Frontal cortex (tissue), 3 donors: ENCODE measurements at regions not wholly inside any gene's neighbourhood (a gene's known extent, or its start where the extent isn't known, plus 50 kb on each side); places are given as distances from the start of the nearest gene placed in this dataset.
"Not testable (repeated sequence)": the region's sequence is repeated elsewhere in the genome, so short reads cannot be mapped to it uniquely, and the experiment has no call there.

Source experiments
- DNase-seq, 2 donors: peaks; one replicate each; pipeline ENCODE4 v3.0.0; 2012; ENCODE audit warnings: low spot score in 2 of 2
- FAIRE-seq: peaks from 2 replicates; lab custom pipeline; 2012; peaks lifted over from hg19 to GRCh38; lab: Jason Lieb, UNC
- donor health status: control.
- donor health status: control.
- donor health status: control.

GRCh38 chr4:155592179-155592937 lies 74.3 kb upstream of the GUCY1A1 start:
- DNase-seq (no peak), FAIRE-seq (no peak)

- FAIRE-seq (no peak), DNase-seq (no peak)
Observed at GRCh38 chr4:155591738-155592143, 74.9 kb upstream of the GUCY1A1 start.

- FAIRE-seq: no peak
- DNase-seq: no peak
Observed at GRCh38 chr4:155590796-155591585, 75.7 kb upstream of the GUCY1A1 start.

- FAIRE-seq (no peak), DNase-seq (no peak)
Observed at GRCh38 chr4:155588437-155588836, 78.2 kb upstream of the GUCY1A1 start.

GRCh38 chr4:155587766-155588165 lies 78.9 kb upstream of the GUCY1A1 start:
- FAIRE-seq (no peak), DNase-seq (no peak)

GRCh38 chr4:155582971-155583437 lies 83.6 kb upstream of the GUCY1A1 start:
- FAIRE-seq (no peak), DNase-seq (no peak)

GRCh38 chr4:155582041-155582440 lies 84.6 kb upstream of the GUCY1A1 start:
- DNase-seq (no peak), FAIRE-seq (no peak)

- FAIRE-seq (no peak), DNase-seq (no peak)
Observed at GRCh38 chr4:155578726-155579370, 87.8 kb upstream of the GUCY1A1 start.

- no peak for DNase-seq
- no peak for FAIRE-seq
Observed at GRCh38 chr4:155578219-155578618, 88.4 kb upstream of the GUCY1A1 start.

GRCh38 chr4:155574329-155574728 lies 92.3 kb upstream of the GUCY1A1 start:
- not testable (repeated sequence) for FAIRE-seq, DNase-seq

GRCh38 chr4:155573126-155573525 lies 93.5 kb upstream of the GUCY1A1 start:
- DNase-seq: no peak
- FAIRE-seq: no peak

- no peak for FAIRE-seq
- DNase-seq: no peak
Observed at GRCh38 chr4:155572106-155572703, 94.4 kb upstream of the GUCY1A1 start.

- FAIRE-seq (no peak), DNase-seq (no peak)
Observed at GRCh38 chr4:155571184-155571944, 95.3 kb upstream of the GUCY1A1 start.

- FAIRE-seq: no peak
- DNase-seq: no peak
Observed at GRCh38 chr4:155570661-155571060, 96.0 kb upstream of the GUCY1A1 start.

- FAIRE-seq (no peak), DNase-seq (no peak)
Observed at GRCh38 chr4:155569960-155570515, 96.6 kb upstream of the GUCY1A1 start.

GRCh38 chr4:155569471-155569870 lies 97.2 kb upstream of the GUCY1A1 start:
- no peak for DNase-seq
- no peak for FAIRE-seq

- FAIRE-seq (no peak), DNase-seq (no peak)
Observed at GRCh38 chr4:155568641-155569220, 97.9 kb upstream of the GUCY1A1 start.

- no peak for FAIRE-seq
- no peak for DNase-seq
Observed at GRCh38 chr4:155566354-155566753, 100.3 kb upstream of the GUCY1A1 start.

GRCh38 chr4:155565776-155566175 lies 100.9 kb upstream of the GUCY1A1 start:
- FAIRE-seq (no peak), DNase-seq (no peak)
